Stimulated activated CD8-positive, alpha-beta memory T cell treated with anti-CD3 and anti-CD28 coated beads, Interleukin-12 subunit alpha, Interleukin-12 subunit beta, amount 100 ng/mL, for 24 hours (primary cell): ENCODE measurements at regions not wholly inside any gene's neighbourhood (a gene's known extent, or its start where the extent isn't known, plus 50 kb on each side); places are given as distances from the start of the nearest gene placed in this dataset.

ENCODE experiments used
- DNase-seq: peaks from one replicate; pipeline ENCODE4 v3.0.0-alpha.2; 2020; ENCODE audit errors: extremely low read depth

DNA sequence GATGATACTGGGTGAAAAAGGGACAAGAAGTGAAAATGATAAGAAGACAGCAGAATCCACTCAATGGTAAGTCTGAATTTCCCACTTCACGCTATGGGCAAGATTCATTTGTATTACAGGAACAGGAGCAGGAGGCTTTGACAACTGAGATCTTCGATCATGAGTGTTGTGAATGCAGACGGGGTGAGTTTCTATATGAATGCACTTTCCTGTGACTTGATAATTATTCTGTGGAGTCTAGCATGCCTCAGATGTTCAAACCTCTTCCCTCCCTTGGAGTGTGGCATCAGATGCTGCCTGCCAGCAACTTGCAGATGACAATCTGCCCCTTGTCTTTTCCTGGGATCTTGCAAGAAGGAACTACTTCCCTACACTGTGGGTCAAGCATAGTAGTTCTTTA lies 225.4 kb downstream of the HLX start:
- DNase-seq: no peak

DNA sequence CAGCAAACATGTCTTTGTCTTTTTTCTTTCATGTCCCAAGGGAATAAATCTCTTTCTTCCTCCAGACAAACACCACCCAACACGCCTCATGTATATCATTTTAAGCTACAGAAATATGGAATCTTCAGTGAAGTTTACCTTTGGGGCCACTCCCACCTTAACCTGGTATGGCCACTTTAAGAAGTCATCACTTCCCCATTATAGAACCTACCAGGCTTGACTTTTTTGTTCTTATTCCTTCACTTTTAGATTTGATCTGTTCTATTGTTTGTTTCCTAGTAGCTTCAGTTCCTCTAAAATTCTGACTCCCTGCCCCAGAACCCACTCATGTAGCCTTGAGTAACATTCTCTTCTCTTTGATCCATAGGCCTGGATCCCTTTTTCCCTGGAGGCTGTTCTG lies 226.3 kb downstream of the HLX start:
- no peak for DNase-seq

DNA sequence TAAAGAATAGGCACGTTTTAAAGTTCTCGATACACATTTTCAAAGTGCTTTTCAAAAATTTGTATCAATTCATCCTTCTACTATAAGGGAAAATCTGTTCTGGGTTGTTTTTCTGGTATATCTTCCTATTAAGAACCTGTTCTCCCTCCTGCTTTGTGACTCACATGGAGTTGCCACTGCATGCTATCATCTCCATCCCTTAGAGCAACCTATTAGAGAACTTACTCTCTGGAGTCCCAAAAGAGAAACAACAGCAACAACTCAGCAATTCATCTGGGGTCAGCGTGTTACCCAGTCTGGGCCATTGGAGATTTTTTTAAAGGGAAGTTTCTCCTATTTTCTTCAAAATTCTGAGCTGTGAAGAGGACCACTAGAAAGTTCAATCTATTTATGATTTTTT lies 227.4 kb downstream of the HLX start:
- DNase-seq: no peak

DNA sequence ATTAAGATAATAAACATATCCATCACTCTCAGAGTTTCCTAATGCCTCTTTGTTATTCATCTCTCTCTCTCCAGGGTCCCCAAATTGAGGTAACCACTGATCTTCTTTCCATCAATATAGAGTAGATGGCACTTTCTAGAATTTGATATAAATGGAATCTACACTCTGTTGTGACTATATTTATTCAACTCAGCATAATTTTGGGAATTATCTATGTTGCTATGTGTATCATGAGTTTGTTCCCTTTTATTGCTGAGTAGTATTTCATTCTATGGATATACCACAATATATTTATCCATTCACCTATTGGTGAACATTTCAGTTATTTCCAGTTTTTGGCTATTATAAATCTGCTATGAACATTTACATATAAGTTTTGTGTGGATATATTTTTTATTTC lies 230.7 kb downstream of the HLX start:
- no peak for DNase-seq

DNA sequence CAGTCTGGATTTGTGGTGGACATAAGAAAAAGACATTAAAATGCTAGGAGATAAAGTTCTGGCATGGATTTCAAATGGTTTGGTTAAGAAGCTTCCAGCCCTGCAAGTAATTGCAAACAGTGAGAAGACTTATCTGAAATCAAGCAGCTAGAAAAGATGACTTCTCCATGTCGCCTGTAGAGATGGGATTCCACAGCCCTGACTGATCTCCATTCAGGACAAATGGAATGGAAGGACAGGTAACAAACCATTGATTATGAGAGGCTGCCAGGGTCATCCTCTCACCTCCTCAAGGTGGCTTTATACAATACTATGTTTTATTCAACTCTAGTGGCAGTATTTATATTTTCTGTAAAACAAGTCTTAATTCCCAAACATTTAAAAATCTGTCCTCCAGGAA lies 237.9 kb downstream of the HLX start:
- DNase-seq: no peak

DNA sequence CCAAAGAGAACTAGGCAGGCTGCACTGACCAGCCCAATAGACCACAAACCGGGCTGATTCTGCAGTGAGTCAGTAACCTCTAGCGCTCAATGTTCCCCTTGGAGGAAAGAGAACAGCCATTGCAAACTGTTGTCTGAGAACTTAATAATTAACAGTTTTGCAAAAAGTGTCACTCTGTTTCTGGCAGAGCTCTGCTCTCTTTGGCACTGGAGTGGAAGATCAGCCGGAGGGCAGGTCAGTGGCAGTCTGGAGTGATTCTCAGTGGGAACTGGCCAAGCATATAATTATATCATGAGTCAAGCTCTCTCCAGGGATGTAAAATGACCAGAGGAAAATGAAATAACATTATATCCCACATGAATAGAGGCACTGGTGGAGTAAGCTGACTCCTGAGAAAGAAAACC lies 238.3 kb downstream of the HLX start:
- DNase-seq: no peak

DNA sequence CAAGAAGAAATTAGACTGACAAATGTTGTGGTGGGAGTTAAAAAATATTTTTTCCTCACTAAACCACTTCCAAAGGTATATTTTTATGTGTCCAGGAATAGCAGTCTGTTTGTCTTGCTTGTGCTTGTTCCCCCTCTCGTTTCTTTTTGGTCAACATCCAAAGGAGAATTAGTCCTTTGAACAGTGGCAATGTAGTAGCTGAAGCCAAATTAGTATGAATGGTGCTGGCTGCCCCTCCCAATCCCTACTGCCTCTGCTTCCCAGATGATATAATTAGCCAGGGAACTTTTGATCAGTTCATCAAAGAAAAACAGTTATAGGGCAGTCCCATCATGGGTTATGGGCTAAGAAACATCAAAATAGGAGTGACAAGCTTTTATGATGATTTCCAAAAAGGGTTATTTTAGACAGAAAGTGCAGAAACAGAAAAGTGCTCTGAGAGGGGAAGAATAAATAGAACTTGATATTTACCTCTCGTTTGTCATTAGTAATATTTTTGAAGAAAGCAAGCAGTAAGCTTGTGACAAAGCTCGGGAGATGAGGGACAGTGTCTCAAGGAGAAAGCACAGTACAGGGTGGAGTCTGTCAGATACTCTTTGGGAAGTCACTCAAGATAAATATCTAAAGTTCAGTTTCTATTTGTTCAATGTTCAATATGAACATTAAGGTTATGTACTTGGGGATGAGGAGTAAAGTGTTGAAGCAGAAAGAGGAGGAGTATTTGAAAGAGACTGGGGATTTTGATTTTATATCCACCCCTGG lies 239.1 kb downstream of the HLX start:
- no peak for DNase-seq

DNA sequence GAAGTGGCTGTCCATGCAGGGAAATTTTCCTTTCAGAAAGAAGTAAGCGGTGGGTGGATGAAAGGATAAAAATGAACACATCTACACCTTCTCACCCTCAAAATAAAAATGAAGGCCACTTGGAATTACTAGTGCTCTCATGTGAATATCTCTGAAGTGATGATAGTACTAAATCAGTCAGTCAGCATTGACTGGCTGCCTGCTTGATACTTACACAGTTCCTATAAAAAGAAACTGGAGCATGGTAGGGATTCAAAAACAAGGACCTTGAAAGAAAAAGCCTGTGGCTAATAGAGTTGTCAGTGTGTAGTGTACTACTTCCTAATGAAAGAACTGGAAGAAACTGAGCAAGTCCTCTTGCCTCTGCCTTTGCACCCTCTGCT lies 239.7 kb downstream of the HLX start:
- no peak for DNase-seq

DNA sequence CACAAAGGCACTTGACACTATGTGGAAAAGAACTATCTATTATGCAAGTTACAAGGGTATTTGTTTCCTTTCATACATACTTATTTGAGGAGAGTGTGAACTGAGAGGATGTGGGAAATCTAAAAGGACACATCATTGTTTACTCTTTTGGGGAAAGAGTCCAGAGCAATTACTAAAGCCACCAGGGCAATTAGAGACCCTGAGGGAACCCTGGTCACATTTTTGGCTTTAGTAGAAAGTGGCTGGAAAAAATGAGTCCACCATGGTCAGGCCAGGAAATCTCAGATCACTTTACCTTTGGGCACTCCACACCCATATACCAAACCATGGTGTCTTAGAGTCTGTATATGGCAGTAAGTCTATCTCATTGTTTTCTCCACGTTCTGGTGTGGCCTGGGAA lies 243.3 kb downstream of the HLX start:
- DNase-seq: no peak

DNA sequence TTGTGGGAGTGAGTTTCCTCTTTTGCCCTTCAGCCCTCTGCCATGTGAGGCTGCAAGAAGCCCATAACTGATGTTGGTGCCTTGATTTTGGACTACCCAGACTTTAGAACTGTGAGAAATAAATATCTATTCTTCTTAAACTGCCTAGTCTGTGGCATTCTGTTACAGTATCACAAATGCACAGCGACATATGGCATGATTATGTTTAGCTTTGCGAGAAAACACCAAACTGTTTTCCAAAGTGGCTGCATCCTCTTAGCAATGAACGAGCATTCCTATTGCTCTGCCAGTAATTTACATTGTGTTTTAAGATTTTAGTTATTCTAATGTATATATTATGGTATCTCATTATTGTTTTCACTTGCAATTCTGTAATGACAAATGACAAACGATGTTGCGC lies 246.7 kb downstream of the HLX start:
- no peak for DNase-seq

DNA sequence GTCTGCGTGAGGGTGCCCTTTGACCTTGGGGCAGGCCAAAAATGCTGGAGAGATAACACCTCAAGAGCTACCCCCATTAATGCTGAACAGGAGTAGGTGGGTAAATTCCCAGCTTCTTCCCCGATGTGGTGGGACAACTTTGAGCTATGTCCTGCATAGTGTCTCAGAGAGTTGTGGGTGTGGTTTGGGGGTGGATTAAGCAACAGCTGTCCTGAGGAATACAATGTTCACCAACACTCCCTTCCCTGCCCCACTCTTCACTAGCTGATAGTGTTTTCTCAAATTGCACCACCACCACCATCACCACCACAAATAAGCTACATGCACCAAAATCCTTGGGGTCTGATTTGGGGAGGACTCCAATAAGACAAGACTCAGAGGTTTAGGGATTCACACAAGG lies 258.4 kb downstream of the HLX start:
- DNase-seq: no peak

DNA sequence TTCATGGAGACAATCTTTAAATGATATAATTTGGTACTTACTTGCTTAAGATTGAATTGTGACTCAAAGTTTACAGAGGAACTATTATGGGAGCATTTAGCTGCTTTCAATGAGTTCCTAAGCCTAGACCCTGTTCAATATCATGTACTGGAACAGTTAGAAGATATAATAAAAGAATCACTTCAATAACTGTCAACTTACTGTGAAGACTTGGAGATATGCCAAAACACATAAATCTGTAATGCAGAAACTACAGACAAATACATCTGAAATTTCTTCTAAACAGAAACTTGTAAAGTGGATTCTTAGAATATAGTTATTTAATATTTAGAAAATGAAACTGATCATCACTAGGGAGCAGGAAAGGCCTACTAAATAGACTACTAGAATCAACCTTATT lies 259.3 kb downstream of the HLX start:
- no peak for DNase-seq

DNA sequence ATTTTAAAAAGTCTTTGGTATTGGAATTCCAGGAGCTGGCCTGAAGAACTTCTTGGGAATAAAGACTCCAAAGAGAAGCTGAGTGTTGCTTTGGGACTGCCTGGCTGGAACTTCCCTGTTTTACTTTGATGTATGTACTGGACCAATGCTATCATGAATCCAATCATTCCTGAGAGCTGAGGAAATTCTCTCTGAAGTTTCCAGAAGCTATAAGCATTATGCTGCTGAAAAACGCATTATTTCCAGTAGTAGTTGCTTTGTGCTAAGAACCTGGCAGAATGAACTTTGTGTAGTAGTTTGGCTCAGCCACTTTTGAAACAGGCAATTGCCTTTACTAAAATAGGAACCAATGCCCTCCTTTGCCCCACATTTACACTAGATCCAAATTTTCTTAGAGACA lies 260.7 kb downstream of the HLX start:
- no peak for DNase-seq

DNA sequence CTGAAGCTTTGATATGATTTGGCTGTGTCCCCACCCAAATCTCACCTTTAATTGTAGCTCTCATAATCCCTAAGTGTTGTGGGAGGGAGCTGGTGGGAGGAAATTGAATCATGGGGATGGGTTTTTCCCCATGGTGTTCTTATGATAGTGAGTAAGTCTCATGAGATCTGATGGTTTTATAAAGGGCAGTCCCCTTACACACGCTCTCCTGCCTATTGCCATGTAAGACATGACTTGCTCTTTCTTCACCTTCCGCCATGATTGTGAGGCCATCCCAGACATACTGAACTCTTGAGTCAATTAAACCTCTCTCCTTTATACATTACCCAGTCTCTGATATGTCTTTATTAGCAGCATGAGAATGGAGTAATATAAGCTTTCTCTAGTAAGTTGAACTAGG lies 261.9 kb downstream of the HLX start:
- DNase-seq: no peak

DNA sequence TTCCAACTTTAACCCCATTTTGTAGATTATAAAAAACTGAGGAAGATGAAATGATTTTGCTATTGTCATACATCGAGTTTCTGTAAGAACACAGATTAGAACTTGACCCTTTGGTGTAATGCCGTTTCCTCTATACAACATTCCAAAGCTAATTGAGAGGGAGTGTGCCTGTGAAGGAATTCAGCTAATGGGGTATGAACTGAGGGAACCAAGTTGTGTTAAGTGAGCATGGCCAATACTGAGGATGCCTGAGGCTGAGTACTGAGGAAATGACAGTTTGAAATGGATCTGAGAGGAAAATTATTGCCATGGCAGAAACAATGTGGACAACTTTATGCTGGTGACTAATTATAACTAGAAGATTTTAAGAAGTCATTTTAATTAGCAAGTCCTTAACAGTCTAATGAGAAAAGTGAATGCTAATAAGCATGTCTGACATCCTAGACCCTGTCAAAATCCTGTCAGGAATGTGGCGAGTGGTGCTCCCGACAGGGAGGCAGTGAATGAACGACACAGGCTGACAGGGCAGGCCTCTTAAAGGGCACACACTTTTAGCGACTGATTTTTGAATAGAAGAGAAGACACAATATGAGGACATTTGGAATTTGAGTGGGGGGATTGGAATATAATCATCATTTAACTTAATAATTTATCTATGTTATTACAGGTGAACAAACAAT lies 262.5 kb downstream of the HLX start:
- no peak for DNase-seq

DNA sequence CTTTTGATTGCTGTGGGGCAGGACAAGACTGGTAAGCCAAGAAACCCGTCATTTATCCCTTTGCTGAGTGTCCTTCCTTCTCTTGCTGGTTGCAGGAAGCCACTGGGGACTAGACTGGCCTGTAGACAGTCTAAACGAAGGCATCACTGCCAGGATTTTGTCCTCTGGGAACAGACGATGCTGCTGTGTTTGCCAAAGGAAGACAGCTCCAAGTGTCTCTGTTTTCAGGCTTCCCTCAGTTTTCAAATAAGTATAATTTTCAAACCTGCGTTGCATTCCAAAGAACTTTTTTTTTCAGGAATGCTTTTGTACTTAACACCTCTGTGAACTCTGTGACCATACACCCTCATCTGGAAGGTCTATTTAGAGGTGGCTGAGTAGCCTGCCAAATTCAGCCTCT lies 269.4 kb downstream of the HLX start:
- DNase-seq: no peak

DNA sequence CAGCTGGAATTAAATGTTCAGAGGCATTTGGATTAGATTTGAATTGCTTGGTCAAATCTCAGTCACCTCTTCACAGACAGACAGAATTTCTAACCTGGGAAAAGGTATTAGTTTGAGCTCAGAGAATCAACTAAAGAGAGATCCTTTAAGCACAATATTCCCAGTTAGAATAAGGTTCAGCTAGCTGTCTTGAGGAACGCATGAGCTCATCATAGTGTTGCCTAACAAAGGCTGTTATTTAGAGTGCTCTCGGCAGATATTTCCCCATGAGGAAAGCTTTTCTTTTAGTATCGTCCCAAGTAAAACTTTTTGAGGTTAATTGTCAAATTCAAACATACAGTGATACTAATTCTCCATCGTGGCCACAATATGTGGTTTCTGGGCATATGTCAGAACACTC lies 269.9 kb downstream of the HLX start:
- no peak for DNase-seq

DNA sequence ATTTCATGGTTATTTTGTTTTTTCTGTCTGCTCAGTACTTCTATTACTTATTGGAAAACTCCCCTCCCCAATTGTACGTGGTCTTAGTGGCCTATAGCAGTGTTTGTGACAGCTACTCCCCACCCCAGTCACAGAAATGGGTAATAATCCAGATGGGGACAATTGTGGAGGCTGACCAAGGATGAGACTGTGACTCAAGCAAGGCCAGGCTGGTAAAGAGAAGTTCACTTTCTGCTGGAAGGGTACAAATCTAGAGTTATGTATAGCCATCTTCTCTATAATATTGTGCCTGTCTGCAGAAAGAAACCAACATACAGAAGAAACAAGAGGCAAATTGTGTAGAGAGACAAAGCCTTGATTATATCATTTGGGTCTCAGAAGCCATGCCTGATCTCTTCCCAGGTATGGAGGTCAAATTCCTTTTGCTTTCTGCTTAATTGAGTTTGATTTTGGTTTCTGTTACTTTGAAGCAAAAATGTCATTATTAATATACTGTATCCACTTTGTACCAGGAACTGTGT lies 270.4 kb downstream of the HLX start:
- DNase-seq: no peak

DNA sequence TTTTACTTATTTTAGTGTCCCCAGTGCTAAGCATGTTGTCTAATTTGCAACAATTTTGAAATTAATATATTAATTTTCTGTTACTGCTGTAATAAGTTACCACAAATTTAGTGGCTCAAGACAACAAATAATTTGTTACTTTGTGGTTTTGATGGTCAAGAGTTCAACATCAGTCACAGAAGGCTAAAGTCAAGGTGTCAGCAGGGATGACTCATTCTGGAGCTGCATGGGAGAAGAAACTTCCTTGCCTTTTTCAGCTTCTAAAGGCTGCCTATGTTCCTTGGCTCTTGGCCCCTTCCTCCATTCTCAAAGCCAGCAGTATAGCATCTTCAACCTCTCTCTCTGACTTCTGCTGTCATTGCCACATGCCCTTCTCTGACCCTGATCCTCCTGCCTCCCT lies 271.8 kb downstream of the HLX start:
- no peak for DNase-seq

DNA sequence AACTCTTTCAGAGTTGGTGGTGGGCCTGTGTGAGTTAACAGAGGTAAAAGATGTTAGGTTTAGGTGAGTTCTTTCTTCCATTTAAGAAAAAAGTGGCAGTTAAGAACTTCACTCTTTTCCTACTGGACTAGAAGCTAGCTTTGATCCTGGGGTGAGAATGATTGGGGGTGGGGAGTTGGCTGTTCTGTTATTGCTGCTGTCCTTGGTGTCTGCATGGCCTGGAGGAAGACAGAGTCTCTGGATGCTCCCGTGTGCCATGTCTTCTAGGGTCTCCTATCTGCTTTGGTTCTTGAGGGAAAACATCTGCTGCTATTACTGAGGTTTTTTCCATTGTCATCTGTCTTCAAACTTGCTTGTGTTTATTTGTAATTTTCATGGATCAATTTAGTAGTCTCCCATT lies 275.7 kb downstream of the HLX start:
- no peak for DNase-seq

DNA sequence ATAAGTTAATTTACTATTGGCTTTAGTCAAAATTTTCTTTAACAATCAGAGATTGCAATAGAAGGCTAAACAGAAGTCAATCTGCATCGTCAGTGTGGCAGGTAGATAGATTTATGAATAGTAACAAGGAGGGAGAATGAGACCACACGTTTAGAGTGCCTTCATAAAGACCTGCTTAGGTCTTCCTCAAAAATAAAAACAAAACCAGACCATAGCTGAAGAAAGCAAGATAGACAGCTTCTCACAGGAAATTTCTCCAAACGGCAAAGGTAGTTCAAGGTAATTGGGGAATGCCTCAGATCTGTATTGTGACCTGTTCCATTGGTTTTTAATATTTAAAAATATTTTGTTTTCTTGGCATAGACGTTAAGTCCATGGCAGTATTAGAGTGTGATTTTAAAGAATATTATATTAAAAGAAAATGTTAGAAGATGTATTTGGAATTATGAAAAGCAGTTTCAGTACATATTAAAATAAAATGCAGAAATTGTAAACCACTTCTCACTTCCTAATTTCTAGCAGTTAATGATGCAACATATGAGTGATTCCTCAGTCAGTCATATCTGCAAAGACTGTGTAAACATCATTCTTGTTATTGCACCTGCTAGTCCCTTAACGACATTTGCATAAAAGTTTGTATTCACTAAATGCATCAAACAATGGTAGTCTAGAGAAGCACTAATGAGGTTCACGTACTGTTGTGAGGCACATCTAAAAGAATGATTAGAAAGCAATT lies 278.0 kb downstream of the HLX start:
- DNase-seq: no peak

DNA sequence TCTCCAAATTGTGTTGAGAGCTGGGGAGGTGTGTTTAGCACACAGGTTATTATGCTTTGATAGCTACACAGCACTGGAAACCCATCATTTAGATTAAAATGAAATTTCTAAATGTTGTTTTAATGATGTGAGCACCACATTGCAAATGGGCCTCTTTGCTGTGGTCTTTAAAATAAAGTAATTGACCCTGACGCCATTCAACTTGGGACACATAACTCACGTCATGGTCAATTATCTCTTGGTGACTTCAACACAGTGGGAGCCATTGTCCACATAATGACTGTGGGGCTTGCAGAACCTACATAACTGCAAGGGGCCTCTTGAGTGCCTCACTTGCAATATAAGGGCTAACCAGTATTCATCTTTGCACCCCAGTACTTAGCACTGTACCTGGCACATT lies 280.4 kb downstream of the HLX start:
- no peak for DNase-seq

DNA sequence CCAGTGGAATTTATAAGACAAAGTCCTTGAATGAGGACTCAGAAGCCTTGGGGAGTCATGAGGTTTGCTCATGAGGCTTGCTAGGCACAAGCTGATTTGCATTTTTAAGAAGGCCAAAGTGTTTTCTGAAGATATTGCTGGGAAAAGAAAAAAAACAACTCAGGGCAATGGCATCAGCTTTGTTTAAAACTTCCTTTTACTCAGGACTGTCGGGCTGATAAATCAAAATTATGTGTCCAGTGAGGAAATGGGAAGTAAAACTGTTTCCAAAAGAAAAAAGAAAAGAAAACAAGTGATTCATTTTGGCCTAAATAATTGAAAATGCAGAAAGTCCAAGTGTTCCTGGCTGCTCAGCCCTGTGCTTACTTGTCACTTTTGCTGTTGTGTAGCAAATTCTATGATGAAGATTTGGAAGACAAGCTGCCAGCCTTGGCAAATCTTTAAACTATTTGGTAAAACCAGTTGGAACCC lies 282.4 kb downstream of the HLX start:
- no peak for DNase-seq
